Trophoblast cell (in vitro differentiated cells and primary cell): ENCODE measurements at regions not wholly inside any gene's neighbourhood (a gene's known extent, or its start where the extent isn't known, plus 50 kb on each side); places are given as distances from the start of the nearest gene placed in this dataset.

Source experiments
- DNase-seq, 2 donors: peaks; one replicate each; pipeline ENCODE4 v3.0.0-alpha.2; 2016
- H2AFZ ChIP-seq: 2 replicates; pipeline ENCODE4 v1.6.1; 2013; ENCODE audit warnings: low read length, moderate library complexity, mild to moderate bottlenecking; ENCODE audit not compliant: insufficient read depth, poor library complexity
- H2AK5ac ChIP-seq: 2 replicates; pipeline ENCODE4 v1.6.1; 2013; ENCODE audit warnings: mild to moderate bottlenecking, low read length
- H2BK120ac ChIP-seq: 2 replicates; pipeline ENCODE4 v1.6.1; 2013; ENCODE audit warnings: low read length, mild to moderate bottlenecking, moderate library complexity; ENCODE audit not compliant: insufficient read depth, poor library complexity
- H2BK12ac ChIP-seq: 2 replicates; pipeline ENCODE4 v1.6.1; 2013; ENCODE audit warnings: mild to moderate bottlenecking, low read length, moderate library complexity
- H2BK5ac ChIP-seq: 2 replicates; pipeline ENCODE4 v1.6.1; 2013; ENCODE audit warnings: low read length, low read depth, moderate library complexity, mild to moderate bottlenecking; ENCODE audit not compliant: poor library complexity
- H3K14ac ChIP-seq: 2 replicates; pipeline ENCODE4 v1.6.1; 2013; ENCODE audit warnings: mild to moderate bottlenecking, low read length
- H3K18ac ChIP-seq: 2 replicates; pipeline ENCODE4 v1.6.1; 2013; ENCODE audit warnings: mild to moderate bottlenecking, low read length
- H3K23ac ChIP-seq: 2 replicates; pipeline ENCODE4 v1.6.1; 2013; ENCODE audit warnings: low read length
- H3K27ac ChIP-seq: 2 replicates; pipeline ENCODE4 v1.5.1; 2013; ENCODE audit warnings: low read depth, mild to moderate bottlenecking, inconsistent platforms, low read length, moderate library complexity
- H3K27me3 ChIP-seq: 2 replicates; pipeline ENCODE4 v1.6.1; 2013; ENCODE audit warnings: inconsistent platforms, mild to moderate bottlenecking, low read length, moderate library complexity; ENCODE audit not compliant: insufficient read depth
- H3K36me3 ChIP-seq, 2 experiments: 1 replicate in 1 of 2; 2 replicates in 1 of 2; pipeline ENCODE4 v1.6.1; 2013; ENCODE audit warnings: low read length in 2 of 2, mild to moderate bottlenecking in 2 of 2, moderate library complexity in 1 of 2; ENCODE audit not compliant: insufficient read depth in 2 of 2, control insufficient read depth in 1 of 2
- H3K4ac ChIP-seq: 2 replicates; pipeline ENCODE4 v1.6.1; 2013; ENCODE audit warnings: low read depth, mild to moderate bottlenecking, low read length, moderate library complexity
- H3K4me1 ChIP-seq, 2 experiments: 1 replicate in 1 of 2; 2 replicates in 1 of 2; pipeline ENCODE4 v1.6.1; 2013; ENCODE audit warnings: low read length in 2 of 2, mild to moderate bottlenecking in 2 of 2, moderate library complexity in 1 of 2; ENCODE audit not compliant: insufficient read depth in 2 of 2, control insufficient read depth in 1 of 2
- H3K4me2 ChIP-seq: 2 replicates; pipeline ENCODE4 v1.6.1; 2013; ENCODE audit warnings: inconsistent platforms, mild to moderate bottlenecking, low read length, moderate library complexity
- H3K4me3 ChIP-seq: 2 replicates; pipeline ENCODE4 v1.5.1; 2013; ENCODE audit warnings: mild to moderate bottlenecking, low read depth, low read length, inconsistent platforms
- H3K79me1 ChIP-seq: one replicate; pipeline ENCODE4 v1.6.1; 2013; ENCODE audit warnings: low read length
- H3K79me2 ChIP-seq: 2 replicates; pipeline ENCODE4 v1.6.1; 2013; ENCODE audit warnings: low read length, mild to moderate bottlenecking; ENCODE audit not compliant: control insufficient read depth, insufficient read depth, poor library complexity
- H3K9ac ChIP-seq: 2 replicates; pipeline ENCODE4 v1.6.1; 2013; ENCODE audit warnings: mild to moderate bottlenecking, low read length
- H3K9me3 ChIP-seq: 2 replicates; pipeline ENCODE4 v1.6.1; 2013; ENCODE audit warnings: low read depth, mild to moderate bottlenecking, control low read depth, inconsistent platforms, low read length; ENCODE audit not compliant: insufficient read depth
- H4K12ac ChIP-seq: 2 replicates; pipeline ENCODE4 v1.6.1; 2013; ENCODE audit warnings: low read depth, mild to moderate bottlenecking, low read length, moderate library complexity
- H4K8ac ChIP-seq: 2 replicates; pipeline ENCODE4 v1.6.1; 2013; ENCODE audit warnings: low read depth, mild to moderate bottlenecking, low read length, moderate library complexity
- H4K91ac ChIP-seq: one replicate; pipeline ENCODE4 v1.6.1; 2013; ENCODE audit warnings: low read depth, mild to moderate bottlenecking, low read length, moderate library complexity
- WGBS: extraction: QIAGEN DNeasy Blood & Tissue Kit; methylation state at CpG from one replicate; pipeline ENCODE4 v1.1.7; 2013; ENCODE audit warnings: missing lambda C conversion rate; ENCODE audit not compliant: insufficient read length, insufficient coverage; ENCODE audit errors: extremely low coverage; 5-methylcytosine and 5-hydroxymethylcytosine counted together

DNA sequence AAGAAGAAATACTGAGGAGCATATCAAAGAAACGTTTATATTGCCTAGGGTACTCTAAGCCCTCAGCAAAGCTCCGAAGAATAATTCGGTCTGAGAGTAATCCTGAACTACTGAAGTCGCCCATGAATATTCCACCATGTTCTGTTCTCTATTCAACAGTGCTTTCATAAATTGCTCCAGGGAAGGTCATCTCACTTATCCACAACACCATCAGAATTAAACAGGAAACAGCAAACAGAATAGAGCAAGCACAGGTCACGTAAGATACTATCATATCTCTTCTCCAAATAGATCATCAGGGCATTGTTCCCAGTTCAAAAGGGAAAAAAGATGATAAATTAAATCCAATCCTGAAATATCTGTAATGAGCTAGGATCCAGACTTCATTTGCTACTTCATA lies 325.6 kb downstream of the DEPDC1B start:
- H4K12ac ChIP-seq: no peak overlapping the region
- no peaks in the 10 kb centered on the region for H3K79me1 ChIP-seq
- H3K27me3 ChIP-seq: no peaks in the 10 kb centered on the region
- H3K23ac ChIP-seq: no peak overlapping the region
- DNase-seq: no peak
- H3K27ac ChIP-seq: no peak overlapping the region
- H3K4me1 ChIP-seq: no peaks in the 10 kb centered on the region
- no peak overlapping the region for H3K4me2 ChIP-seq
- no peak overlapping the region for H2BK12ac ChIP-seq
- H2AFZ ChIP-seq: no peak overlapping the region
- no peaks in the 10 kb centered on the region for H3K79me2 ChIP-seq
- no peak overlapping the region for H2BK5ac ChIP-seq
- H3K4ac ChIP-seq: no peak overlapping the region
- no peaks in the 10 kb centered on the region for H3K9me3 ChIP-seq
- H3K36me3 ChIP-seq: no peaks in the 10 kb centered on the region
- H2AK5ac ChIP-seq: no peak overlapping the region
- H4K91ac ChIP-seq: no peak overlapping the region
- H3K9ac ChIP-seq: no peak overlapping the region
- WGBS: no CpG with 5 or more reads among the region's 5 CpGs
- H3K4me3 ChIP-seq: no peak overlapping the region
- no peak overlapping the region for H3K18ac ChIP-seq
- no peak overlapping the region for H4K8ac ChIP-seq
- no peak overlapping the region for H2BK120ac ChIP-seq
- H3K14ac ChIP-seq: no peak overlapping the region

DNA sequence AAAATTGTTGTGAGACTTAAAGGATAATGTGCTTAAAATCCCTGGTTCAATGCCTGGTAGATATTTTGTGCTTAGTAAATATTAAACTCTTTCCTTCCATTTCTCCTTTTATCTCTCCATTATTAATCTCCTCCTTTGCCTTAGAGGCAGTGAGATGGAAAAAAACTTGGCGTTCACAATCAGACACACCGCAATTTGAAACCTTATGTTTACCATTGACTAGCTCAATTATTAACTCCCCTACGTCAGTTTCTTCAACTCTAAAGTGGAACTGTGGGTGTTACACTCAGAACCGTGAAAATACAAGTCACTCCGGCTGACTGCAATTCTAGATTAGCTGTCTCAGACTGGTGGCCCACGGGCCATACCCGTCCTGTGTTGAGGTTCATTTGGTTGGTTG lies 327.2 kb downstream of the DEPDC1B start:
- no peak for DNase-seq
- Histone ChIP-seq H3K27ac (no peak overlapping the region), H3K4me2 (no peak overlapping the region), H2BK5ac (no peak overlapping the region), H3K14ac (no peak overlapping the region), H3K4ac (no peak overlapping the region), H4K12ac (no peak overlapping the region), H3K36me3 (no peaks in the 10 kb centered on the region), H4K8ac (no peak overlapping the region), H3K27me3 (no peaks in the 10 kb centered on the region), H2BK120ac (no peak overlapping the region), H3K9me3 (no peaks in the 10 kb centered on the region), H3K9ac (no peak overlapping the region), H3K79me2 (no peaks in the 10 kb centered on the region), H2AK5ac (no peak overlapping the region), H3K18ac (no peak overlapping the region), H2AFZ (no peak overlapping the region), H3K4me3 (no peak overlapping the region), H3K23ac (no peak overlapping the region), H3K79me1 (no peaks in the 10 kb centered on the region), H4K91ac (no peak overlapping the region), H2BK12ac (no peak overlapping the region), H3K4me1 (peaks cover under 1% of the 10 kb centered on the region in 2 experiments)
- no CpG with 5 or more reads among the region's 7 CpGs for WGBS

DNA sequence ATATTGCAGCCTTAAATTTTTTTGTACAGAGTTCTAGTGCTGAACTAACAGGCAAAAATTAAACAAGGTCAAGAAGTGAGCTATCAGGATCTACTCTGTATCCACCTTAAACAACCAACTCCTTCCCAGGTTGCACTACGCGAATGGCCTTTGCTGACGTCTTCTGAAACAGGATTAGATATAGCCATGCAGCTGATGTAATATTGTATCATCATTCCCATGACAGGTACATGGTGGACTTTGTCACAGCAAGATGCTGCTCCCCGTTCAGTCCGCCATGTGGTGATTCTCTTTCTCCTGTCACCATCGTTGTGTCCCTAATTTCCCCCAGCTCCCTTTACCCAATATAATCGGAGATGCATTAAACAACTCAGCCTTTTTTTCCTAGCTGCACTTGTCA lies 328.9 kb downstream of the DEPDC1B start:
- no peak overlapping the region for H3K23ac ChIP-seq
- H2BK5ac ChIP-seq: no peak overlapping the region
- H3K4me1 ChIP-seq: peaks cover 1 to 2% of the 10 kb centered on the region in 2 experiments
- H2BK120ac ChIP-seq: no peak overlapping the region
- WGBS: no CpG with 5 or more reads among the region's 7 CpGs
- H4K91ac ChIP-seq: no peak overlapping the region
- H3K27me3 ChIP-seq: no peaks in the 10 kb centered on the region
- H3K14ac ChIP-seq: no peak overlapping the region
- no peaks in the 10 kb centered on the region for H3K9me3 ChIP-seq
- H3K27ac ChIP-seq: no peak overlapping the region
- H3K36me3 ChIP-seq: no peaks in the 10 kb centered on the region
- no peak overlapping the region for H3K4me3 ChIP-seq
- H3K4me2 ChIP-seq: no peak overlapping the region
- H3K4ac ChIP-seq: no peak overlapping the region
- H2BK12ac ChIP-seq: no peak overlapping the region
- H3K18ac ChIP-seq: no peak overlapping the region
- H3K79me1 ChIP-seq: no peaks in the 10 kb centered on the region
- no peak overlapping the region for H4K8ac ChIP-seq
- no peak overlapping the region for H3K9ac ChIP-seq
- no peak for DNase-seq
- H3K79me2 ChIP-seq: no peaks in the 10 kb centered on the region
- H4K12ac ChIP-seq: no peak overlapping the region
- H2AK5ac ChIP-seq: no peak overlapping the region
- no peak overlapping the region for H2AFZ ChIP-seq

DNA sequence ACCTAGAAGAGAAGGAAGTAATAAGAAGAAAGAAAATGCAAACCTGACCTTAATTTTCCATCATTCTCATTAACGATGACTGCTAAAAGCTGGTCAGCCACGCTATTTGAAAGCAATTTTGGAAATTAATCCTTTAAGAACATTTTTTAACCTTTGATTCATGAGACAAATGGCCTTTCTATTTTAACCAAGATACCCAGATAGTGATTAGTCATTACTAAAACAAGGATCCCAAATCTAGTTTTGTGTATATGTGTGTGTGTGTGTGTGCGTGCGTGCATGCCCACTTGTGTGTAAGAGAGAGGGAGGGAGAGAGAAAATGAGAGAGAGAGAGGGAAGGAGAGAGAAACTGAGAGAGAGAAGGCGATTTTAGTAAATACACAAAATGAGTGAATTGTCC lies 329.5 kb downstream of the DEPDC1B start:
- no peak overlapping the region for H3K18ac ChIP-seq
- no peak overlapping the region for H2AFZ ChIP-seq
- no peak overlapping the region for H2BK5ac ChIP-seq
- H4K91ac ChIP-seq: no peak overlapping the region
- WGBS: no CpG with 5 or more reads among the region's 5 CpGs
- H3K27me3 ChIP-seq: no peaks in the 10 kb centered on the region
- no peak overlapping the region for H2AK5ac ChIP-seq
- H3K9me3 ChIP-seq: no peaks in the 10 kb centered on the region
- no peak overlapping the region for H3K14ac ChIP-seq
- H3K23ac ChIP-seq: no peak overlapping the region
- H4K8ac ChIP-seq: no peak overlapping the region
- no peak overlapping the region for H2BK12ac ChIP-seq
- no peak for DNase-seq
- peaks cover 1 to 2% of the 10 kb centered on the region in 2 experiments for H3K4me1 ChIP-seq
- H3K4me3 ChIP-seq: no peak overlapping the region
- no peak overlapping the region for H3K4ac ChIP-seq
- no peak overlapping the region for H3K9ac ChIP-seq
- no peak overlapping the region for H3K4me2 ChIP-seq
- no peaks in the 10 kb centered on the region for H3K79me1 ChIP-seq
- no peak overlapping the region for H2BK120ac ChIP-seq
- no peaks in the 10 kb centered on the region for H3K79me2 ChIP-seq
- H3K36me3 ChIP-seq: no peaks in the 10 kb centered on the region
- H4K12ac ChIP-seq: no peak overlapping the region
- no peak overlapping the region for H3K27ac ChIP-seq
